Kasumi-1 (cell line): ENCODE measurements at regions not wholly inside any gene's neighbourhood (a gene's known extent, or its start where the extent isn't known, plus 50 kb on each side); places are given as distances from the start of the nearest gene placed in this dataset.

Experiments used
- DNase-seq, 2 experiments: peaks; one replicate each; lab custom pipeline; 2025; lab: John Stamatoyannopoulos, UW

GRCh38 chr4:156241896-156242295, 288.2 kb upstream of the CTSO start:
- DNase-seq: no peak

DNA sequence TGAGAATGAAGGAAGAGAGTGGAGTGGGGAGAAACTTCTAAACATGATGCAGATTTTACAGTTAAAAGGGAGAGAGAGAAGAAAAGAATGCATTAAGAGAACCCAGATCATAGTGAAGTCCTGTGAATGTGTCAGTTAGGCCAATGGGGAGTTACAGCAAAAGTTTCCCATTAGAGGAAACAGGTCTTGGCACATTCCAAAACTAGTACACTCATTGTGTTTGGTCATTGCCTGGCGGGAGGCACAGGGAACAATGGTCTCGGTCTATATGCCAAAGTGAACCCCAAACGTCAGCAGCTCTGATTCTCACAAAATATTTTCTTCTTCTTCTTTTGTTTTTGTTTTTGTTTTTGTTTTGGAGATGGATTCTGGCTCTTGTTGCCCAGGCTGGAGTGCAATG, 284.5 kb upstream of the CTSO start:
- DNase-seq: no peak

- no peak for DNase-seq
Measured at GRCh38 chr4:156237231-156237630, 283.6 kb upstream of the CTSO start.

DNA sequence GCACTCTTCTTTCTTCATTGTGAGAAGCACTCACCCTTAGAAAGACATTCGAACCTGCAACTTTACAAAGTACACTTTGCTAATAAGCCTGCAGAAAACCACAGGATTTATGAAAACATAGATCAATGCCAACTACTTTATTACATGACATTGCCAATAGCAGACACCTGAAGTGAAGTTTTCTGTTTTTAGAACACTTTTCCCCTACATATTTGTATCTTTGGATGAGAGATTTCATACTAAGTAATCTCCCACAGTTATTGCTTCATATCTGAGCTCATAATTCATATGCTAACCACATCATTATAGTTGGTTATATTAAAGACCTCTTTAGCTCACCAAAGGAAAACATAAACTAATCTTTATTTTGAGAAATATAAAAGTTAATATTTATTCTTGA, 276.5 kb upstream of the CTSO start:
- DNase-seq: no peak

DNA sequence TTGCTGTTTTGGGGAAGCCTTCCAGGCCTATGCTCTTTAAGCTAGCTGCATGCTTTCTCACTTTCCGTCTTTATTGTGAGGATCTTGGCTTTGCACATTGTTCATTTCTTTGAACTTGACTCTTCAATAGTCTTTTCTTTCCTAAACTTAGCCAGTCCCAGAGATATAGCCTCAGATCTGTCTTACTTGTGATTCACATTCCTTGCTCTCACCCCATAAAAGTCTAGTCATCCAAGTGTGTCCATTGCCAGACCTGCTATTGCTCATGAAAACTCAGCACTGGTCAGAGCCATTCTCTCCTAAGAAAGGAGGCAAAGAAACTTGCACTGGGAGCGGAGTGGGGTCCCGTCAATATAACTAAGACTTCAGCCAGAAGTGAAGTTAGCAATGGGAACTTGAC, 275.0 kb upstream of the CTSO start:
- DNase-seq: no peak

- no peak for DNase-seq
Measured at GRCh38 chr4:156227321-156227720, 273.7 kb upstream of the CTSO start.

- no peak for DNase-seq
Measured at GRCh38 chr4:156223985-156224384, 270.3 kb upstream of the CTSO start.

DNA sequence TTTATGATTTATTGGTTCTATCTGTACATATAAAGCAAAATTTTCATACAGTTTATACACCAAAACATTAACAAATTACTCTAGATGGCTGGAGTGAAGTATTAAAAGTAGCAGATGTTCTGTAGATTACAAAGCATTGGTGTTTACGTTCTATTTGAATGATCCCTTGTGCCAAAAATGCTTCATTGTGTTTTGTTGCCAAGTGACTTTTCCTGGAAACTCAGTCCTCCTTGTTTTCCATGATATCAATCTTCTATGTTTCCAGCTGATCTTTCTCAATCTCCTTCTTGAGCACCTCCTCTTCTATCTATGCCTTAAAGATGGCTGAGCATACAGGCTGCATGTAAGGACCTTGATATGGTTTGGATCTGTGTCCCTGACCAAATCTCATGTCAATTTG, 263.6 kb upstream of the CTSO start:
- no peak for DNase-seq

DNA sequence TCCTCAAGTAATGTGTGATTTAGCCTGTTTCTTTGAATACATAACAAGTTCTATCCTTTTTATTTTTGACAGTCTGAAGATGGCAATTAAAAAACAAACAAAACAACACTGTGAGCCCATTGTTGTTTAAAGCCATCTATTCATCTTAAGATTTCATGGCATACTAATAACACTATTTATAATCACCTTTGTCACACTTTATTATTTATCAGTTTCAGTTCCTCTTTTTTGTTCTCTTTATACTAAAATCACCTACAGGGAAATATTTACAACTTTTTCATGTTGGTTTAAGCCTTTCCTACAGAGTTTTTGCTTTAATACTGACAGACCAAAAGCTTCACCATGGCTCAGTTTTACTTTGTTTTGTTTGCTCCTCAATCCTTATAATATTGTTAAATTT, 247.4 kb upstream of the CTSO start:
- DNase-seq: no peak

GRCh38 chr4:156198511-156198910, 244.8 kb upstream of the CTSO start:
- DNase-seq: no peak

DNA sequence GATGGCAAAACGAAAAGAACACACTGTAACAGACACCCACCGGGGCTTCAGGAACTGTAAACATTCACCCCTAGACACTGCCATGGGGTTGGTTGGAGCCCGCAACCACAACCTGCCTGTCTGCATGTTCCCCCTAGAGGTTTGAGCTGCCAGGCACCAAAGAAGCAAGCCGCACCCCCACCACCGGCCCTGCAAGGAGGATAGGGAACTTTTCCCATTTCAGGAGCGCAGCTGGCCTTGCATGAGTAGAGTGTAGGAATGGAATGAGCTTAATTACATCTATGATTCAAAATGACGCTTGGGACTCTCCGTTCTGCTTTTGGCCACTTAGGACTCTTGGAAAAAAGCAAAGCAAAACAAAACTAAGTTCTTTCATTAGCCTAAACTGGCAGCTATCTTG, 243.6 kb upstream of the CTSO start:
- no peak for DNase-seq

GRCh38 chr4:156196722-156197121, 243.1 kb upstream of the CTSO start:
- DNase-seq: no peak

DNA sequence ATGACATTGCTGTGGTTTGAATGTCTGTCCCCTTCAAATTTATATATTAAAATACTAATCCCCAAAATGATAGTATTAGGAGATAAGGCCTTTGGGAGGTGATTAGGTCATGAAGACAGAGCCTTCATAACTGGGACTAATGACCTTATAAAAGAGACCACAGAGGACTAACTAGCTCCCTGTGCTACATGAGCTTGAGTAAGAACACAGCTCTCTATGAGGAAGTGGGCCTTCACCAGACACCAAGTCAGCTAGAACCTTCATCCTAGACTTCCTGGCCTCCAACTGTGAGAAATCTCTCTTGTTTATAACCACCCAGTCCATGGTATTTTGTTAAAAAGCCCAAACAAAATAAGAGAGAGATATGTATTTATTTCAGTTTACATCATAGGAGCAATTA, 242.2 kb upstream of the CTSO start:
- peak; percentile 63 to 70 for DNase-seq

GRCh38 chr4:156194896-156195295, 241.2 kb upstream of the CTSO start:
- no peak for DNase-seq

DNA sequence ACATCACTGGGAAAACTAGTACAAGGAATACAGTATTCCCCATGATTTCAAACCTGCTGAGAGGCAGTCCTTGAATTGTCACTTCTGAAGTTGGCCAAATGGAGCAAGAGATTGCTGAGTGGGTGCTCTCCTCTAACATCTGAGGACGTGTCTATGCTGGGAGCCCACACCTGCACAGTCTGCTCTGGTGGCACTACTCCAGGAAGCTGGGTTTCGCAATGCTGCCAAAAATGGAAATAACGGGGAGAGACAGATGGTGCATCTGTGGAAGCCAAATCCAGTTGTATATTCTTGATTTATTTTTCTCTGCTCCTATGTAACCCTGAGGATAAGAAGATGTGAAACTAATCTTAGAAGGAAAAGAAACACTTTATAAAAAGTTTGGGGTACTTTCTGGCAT, 240.1 kb upstream of the CTSO start:
- DNase-seq: peak in 1 of 2 experiments; percentile 22

GRCh38 chr4:156193106-156193505, 239.4 kb upstream of the CTSO start:
- DNase-seq: no peak

GRCh38 chr4:156192033-156192432, 238.4 kb upstream of the CTSO start:
- DNase-seq: no peak

DNA sequence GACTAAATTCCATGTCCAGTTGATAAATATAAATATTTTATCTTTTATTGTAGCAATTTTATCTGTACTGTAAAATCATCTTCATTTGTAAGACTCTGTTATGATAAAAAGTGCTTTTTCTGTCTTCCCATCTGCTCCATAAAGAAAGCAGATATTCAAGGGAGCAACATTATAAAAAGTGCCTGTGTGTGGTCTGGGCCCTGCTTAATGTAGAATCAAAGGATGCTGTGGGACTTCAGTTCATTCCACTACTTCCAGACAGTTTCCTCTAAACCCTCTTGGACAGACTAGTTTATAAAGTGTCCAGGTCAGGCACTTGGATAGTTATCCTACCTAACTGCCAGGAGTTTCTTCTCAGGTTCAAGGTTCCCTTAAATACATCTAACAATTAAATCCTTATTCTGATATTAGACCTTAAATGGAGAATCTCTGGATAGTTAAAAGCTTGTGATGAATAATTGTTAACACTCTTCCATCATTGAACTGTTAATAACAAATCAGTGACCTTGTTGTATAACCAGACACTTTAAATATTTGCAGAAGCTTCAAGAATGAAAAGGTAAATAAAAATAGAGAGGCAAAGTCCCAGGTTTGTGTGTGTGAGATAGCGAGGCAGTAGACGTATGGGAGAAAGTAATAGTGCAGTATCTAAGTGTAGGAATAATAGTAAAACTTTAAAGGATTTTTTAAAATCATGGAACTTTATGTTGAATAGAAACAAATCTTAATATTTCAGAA, 237.5 kb upstream of the CTSO start:
- DNase-seq: no peak

DNA sequence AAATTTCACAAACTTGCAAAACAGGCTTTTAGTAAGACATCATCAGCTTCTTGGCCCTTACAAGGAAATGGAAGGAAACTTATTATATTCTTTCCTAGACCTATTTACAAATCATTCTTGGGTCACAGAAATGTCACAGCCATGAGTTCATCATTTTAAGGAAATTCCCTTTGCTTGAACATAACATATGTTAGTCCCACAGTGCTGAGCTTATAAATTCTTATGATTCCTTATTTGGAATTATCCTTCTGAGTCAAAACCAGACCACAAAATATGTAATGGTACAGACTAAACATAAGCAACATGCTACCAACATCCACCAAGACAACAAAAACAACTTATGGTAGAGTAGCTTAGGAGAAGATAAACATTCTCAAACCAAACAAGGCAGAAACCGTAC, 236.9 kb upstream of the CTSO start:
- DNase-seq: no peak

DNA sequence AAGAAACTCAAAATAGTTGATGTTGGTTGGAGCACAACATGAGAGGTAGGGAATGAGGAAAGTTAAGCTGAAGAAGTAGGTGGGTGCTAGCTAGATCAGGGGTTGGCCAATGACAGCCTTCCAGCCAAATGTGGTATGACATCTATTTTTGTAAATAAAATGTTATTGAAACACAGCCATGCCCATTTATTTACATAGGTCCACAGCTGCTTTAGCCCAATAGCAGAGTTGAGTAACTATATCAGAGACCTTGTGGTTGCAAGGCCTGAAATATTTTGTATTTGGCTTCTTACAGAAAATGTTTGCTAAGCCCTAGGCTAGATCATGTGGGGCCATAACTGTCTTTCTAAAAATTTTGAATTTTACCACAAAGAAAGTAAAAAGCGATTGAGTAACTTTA, 234.9 kb upstream of the CTSO start:
- no peak for DNase-seq

DNA sequence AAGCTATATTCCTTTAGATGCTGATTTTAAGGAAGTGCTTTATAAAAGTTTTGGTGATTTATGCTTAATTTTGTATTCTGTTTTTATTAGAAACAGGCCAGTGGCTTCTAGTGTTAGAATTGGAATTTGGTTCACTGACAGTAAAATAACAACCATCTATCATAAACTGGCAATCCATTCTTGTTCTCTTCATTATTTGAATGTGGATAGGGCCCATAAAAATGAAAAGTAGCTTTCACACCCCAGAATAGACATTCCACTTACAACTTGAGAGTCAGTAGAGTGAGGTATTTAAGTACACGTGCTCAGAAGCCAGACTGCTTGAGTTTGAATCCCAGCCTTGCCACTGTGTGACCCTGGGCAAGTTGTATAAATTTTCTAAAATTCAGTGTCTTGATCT, 232.4 kb upstream of the CTSO start:
- no peak for DNase-seq

- DNase-seq: no peak
Measured at GRCh38 chr4:156185514-156186055, 231.9 kb upstream of the CTSO start.

GRCh38 chr4:156182269-156182668, 228.6 kb upstream of the CTSO start:
- no peak for DNase-seq

DNA sequence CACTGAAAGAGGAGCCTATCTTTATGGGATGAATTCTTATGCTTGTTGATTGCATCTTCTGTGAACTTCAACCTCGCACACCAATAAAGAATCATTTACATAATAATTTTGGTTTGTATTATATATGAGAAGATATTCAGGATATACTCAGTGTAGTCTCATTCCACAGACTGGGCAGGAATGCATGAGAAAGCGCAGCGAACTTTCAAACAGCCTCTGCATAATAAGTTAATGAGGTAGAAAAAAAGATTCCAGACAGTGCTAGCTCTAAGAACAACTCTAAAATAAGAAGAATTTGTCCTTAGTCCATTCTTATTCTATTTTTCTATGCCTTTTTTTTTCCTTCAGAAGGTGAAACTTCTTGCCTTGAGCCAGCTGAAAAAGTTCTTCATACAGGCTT, 224.3 kb upstream of the CTSO start:
- DNase-seq: no peak
